Thoracic aorta (tissue), 2 donors: ENCODE measurements at regions not wholly inside any gene's neighbourhood (a gene's known extent, or its start where the extent isn't known, plus 50 kb on each side); places are given as distances from the start of the nearest gene placed in this dataset.

ENCODE experiments used
- ATAC-seq: fragments of 150-250 bp; one replicate; pipeline ENCODE4 v1.8.0; 2017; ENCODE audit warnings: low read depth; ENCODE audit not compliant: insufficient number of reproducible peaks, low FRiP score
- DNase-seq: peaks from one replicate; pipeline ENCODE4 v3.0.0-alpha.2; 2020; ENCODE audit warnings: low spot score
- H3K27ac ChIP-seq, 2 donors: fragments of 200-600 bp; sonication (generic); 1 replicate in 1 of 2; 2 replicates in 1 of 2; pipeline ENCODE4 v1.5.1; 2016; ENCODE audit warnings: mild to moderate bottlenecking in 2 of 2, moderate library complexity in 2 of 2
- H3K27me3 ChIP-seq: fragments of 200-600 bp; sonication (generic); replicated peaks from 2 replicates; pipeline ENCODE4 v1.6.0; 2016; ENCODE audit warnings: mild to moderate bottlenecking; ENCODE audit not compliant: insufficient read depth
- H3K36me3 ChIP-seq: fragments of 200-600 bp; sonication (generic); one replicate; pipeline ENCODE4 v1.5.1; 2016
- H3K4me1 ChIP-seq, 2 donors: fragments of 200-600 bp; sonication (generic); 1 replicate in 1 of 2; 2 replicates in 1 of 2; pipeline versions ENCODE4 v1.5.1 to v1.6.0; 2016; ENCODE audit warnings: low read depth in 2 of 2, mild to moderate bottlenecking in 1 of 2; ENCODE audit not compliant: control insufficient read depth in 1 of 2
- H3K4me3 ChIP-seq: fragments of 200-600 bp; sonication (generic); 2 replicates; pipeline ENCODE4 v1.5.1; 2016; ENCODE audit warnings: mild to moderate bottlenecking
- H3K9me3 ChIP-seq: fragments of 200-600 bp; sonication (generic); 2 replicates; pipeline ENCODE4 v1.5.1; 2016
- TF ChIP-seq, protein P1 (sequence below): fragments of 200-600 bp; sonication (generic); IDR thresholded peaks from one replicate; pipeline ENCODE4 v1.5.1; 2019; ENCODE audit warnings: antibody characterized with exemption

DNA sequence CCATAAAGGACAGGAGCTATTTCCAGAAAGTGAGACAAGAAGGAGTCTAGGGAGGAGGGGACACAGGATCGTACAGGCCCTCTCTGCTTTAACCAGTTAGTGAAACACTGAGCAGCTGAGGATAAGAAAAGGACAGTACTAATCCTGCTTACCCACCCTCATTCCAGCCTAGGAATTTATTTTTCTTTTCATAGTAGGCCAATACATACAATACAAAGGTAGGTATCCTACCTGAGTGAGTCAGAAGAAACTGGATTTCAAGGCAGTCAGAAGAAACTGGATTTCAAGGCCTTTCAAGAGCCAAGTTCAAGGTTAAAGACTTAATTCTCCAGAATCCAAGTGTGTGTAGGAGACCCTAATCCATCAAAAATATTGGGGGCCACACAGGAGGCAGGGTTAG lies 65.3 kb downstream of the EOMES start:
- DNase-seq: no peak
- H3K36me3 ChIP-seq: no peaks in the 10 kb centered on the region
- ATAC-seq: no peak
- no peak overlapping the region for H3K4me3 ChIP-seq
- H3K9me3 ChIP-seq: no peaks in the 10 kb centered on the region
- no peaks in the 10 kb centered on the region for H3K27me3 ChIP-seq
- H3K4me1 ChIP-seq: no peaks in the 10 kb centered on the region
- TF ChIP-seq, protein P1, sequence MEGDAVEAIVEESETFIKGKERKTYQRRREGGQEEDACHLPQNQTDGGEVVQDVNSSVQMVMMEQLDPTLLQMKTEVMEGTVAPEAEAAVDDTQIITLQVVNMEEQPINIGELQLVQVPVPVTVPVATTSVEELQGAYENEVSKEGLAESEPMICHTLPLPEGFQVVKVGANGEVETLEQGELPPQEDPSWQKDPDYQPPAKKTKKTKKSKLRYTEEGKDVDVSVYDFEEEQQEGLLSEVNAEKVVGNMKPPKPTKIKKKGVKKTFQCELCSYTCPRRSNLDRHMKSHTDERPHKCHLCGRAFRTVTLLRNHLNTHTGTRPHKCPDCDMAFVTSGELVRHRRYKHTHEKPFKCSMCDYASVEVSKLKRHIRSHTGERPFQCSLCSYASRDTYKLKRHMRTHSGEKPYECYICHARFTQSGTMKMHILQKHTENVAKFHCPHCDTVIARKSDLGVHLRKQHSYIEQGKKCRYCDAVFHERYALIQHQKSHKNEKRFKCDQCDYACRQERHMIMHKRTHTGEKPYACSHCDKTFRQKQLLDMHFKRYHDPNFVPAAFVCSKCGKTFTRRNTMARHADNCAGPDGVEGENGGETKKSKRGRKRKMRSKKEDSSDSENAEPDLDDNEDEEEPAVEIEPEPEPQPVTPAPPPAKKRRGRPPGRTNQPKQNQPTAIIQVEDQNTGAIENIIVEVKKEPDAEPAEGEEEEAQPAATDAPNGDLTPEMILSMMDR: no peak
- H3K27ac ChIP-seq: no peak overlapping the region

GRCh38 chr3:27655547-27655946 lies 66.6 kb downstream of the EOMES start:
- no peak for DNase-seq
- no peak for ATAC-seq
- Histone ChIP-seq H3K36me3 (no peaks in the 10 kb centered on the region), H3K27me3 (no peaks in the 10 kb centered on the region), H3K4me3 (no peak overlapping the region), H3K27ac (no peak overlapping the region), H3K4me1 (no peaks in the 10 kb centered on the region), H3K9me3 (no peaks in the 10 kb centered on the region)
- TF ChIP-seq, protein P1: no peak

DNA sequence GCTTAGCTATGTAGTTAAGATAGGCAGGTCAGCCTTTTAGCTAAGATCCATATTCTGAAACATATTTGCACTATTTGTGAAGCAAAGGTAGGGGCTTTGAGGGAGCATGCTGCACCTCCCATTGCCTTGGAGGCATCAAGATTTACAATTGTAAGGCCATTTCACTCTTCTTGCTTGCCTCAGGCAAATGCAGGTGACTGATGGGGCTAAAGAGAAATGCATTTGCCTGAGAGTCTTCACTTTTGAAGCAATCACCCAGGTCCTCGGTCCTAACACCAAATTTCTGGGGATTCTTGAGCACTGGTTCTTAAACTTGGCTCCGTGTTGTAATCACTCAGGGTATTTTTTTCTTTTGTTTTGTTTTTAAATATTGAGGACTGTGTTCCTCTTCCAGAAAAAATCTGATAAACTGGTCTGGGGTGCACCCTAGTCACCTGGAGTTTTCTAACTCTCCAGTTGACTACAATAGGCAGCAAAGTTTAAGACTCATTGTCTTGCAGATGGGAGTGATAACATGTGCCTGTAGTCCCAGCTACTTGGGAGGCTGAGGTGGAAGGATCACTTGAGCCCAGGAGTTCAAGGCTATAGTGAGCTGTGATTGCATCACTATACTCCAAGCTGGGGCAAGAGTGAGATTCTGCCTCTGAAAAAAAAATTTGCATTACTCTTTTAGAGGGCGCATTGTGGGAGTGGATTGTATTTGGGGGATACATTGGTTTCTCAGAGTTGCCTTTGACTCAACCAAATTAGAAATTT lies 68.1 kb downstream of the EOMES start:
- Histone ChIP-seq H3K9me3 (no peaks in the 10 kb centered on the region), H3K4me1 (no peaks in the 10 kb centered on the region), H3K27ac (no peak overlapping the region), H3K4me3 (no peak overlapping the region), H3K36me3 (no peaks in the 10 kb centered on the region), H3K27me3 (no peaks in the 10 kb centered on the region)
- DNase-seq (no peak), ATAC-seq (no peak)
- TF ChIP-seq, protein P1: no peak

DNA sequence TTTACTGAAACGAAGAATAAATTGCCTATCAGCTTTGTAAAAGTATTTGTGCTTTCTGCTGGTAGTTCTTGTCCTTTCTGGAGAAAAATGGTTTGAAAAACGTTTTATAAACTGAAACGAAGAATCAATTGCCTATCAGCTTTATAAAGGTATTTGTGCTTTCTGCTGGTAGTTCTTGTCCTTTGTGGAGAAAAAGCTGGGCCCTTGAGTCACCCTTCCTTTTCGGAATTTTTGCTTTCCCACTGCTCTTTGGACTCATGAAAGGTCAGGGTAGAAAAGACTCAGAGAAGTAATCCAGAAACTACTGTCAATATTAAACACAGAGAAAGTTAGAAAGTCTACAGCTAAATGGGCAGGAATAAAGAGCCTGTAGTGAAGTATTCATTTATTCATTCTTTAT lies 72.8 kb downstream of the EOMES start:
- H3K27me3 ChIP-seq: no peaks in the 10 kb centered on the region
- H3K27ac ChIP-seq: no peak overlapping the region

GRCh38 chr3:27646896-27647295 lies 75.2 kb downstream of the EOMES start:
- Histone ChIP-seq H3K4me1 (no peaks in the 10 kb centered on the region), H3K27ac (no peak overlapping the region), H3K36me3 (no peaks in the 10 kb centered on the region), H3K27me3 (no peaks in the 10 kb centered on the region), H3K4me3 (no peak overlapping the region), H3K9me3 (no peaks in the 10 kb centered on the region)
- DNase-seq (no peak), ATAC-seq (no peak)
- TF ChIP-seq, protein P1: no peak

More for the DNA sequence above, 72.8 kb downstream of the EOMES start:
- TF ChIP-seq, protein P1: no peak
- Histone ChIP-seq H3K36me3 (no peaks in the 10 kb centered on the region), H3K4me3 (no peak overlapping the region), H3K9me3 (no peaks in the 10 kb centered on the region), H3K4me1 (no peaks in the 10 kb centered on the region)
- ATAC-seq (no peak), DNase-seq (no peak)
